HG03139 (cell line): ENCODE measurements at regions not wholly inside any gene's neighbourhood (a gene's known extent, or its start where the extent isn't known, plus 50 kb on each side); places are given as distances from the start of the nearest gene placed in this dataset.
"Not testable (repeated sequence)": the region's sequence is repeated elsewhere in the genome, so short reads cannot be mapped to it uniquely, and the experiment has no call there.

Experiments used
- ATAC-seq: cut with Tn5 transposase; IDR thresholded peaks from one replicate; pipeline ENCODE4 v1.9.1; 2021; ENCODE audit not compliant: unreplicated experiment

DNA sequence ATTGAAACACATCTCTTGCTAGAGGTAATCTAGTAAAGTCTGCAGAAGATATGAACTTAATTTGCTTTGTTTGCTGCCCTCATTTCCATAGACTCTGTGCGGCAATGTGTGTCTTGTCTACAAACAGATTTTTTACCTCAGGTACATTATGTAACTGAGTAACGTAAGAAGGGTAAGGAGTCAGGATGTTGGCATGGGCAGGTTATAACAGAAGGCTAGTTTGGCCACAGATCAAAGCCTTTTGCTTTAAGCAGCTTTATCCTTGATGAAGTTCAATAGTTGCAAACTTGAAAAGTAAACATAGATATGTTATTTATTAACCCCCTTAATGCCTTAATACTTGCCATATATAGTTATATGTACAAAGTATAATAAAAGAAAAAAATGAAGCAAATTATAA is 391.6 kb upstream of the FKBP1C start:
- ATAC-seq = no peak

DNA sequence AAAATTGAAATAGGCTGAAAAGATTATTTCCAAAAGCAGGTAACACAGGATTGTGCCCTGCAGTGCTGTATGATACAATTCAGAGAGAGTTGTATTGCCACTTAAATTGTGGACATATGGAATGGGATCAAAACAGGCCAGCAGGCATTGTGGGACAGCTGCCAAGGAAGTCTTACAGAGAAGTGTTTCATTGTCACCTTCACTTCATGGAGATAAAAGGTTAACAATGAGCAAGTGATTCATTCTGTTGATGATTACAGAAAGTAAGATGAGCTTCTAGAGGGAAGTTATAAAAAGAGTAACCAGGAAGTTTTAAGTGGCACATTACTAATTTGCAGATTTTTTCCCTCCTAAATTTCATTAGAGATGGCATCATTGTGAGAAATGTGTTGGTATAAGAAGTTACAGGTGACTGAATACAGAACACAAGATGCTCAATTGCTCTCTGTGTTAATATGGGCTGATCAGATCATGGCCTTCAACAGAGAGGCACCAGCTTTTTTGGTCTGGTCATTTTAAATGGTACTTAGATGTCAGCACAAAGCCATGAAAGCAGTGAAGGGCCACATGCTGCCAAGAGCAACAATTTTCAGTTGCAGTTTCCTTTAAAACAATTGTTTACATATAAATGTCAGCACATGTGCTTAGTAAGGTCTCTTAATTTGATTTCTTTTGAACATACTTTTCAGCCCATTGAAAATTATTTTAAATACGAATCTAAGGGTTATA is 402.5 kb upstream of the FKBP1C start:
- no peak for ATAC-seq

GRCh38 chr6:62805431-62805830 is 405.8 kb upstream of the FKBP1C start:
- ATAC-seq = no peak

DNA sequence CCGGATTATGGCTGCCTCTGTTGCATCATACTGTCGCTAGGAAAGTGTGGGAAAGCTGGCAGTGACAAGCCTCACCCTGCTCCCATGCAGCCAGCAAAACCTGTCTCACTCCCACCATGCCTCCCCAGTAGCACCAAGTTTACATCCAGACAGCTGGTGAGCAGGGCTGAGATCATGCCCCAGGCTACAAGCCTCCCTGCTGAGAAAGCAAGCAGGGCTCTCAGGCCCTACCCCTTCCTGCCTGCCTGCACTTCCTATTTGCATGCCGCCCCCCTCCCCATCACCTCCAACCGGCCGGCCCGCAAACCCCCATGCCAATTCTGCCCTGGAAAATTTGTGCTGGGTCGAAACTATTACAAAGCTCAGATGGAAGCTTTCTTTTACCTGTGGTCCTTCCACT is 408.2 kb upstream of the FKBP1C start:
- ATAC-seq = no peak

- no peak for ATAC-seq
Observed at GRCh38 chr6:62797190-62797589, 414.1 kb upstream of the FKBP1C start.

GRCh38 chr6:62775427-62776022 is 435.7 kb upstream of the FKBP1C start:
- ATAC-seq = no peak

GRCh38 chr6:62766174-62766573 is 445.1 kb upstream of the FKBP1C start:
- ATAC-seq = not testable (repeated sequence)

DNA sequence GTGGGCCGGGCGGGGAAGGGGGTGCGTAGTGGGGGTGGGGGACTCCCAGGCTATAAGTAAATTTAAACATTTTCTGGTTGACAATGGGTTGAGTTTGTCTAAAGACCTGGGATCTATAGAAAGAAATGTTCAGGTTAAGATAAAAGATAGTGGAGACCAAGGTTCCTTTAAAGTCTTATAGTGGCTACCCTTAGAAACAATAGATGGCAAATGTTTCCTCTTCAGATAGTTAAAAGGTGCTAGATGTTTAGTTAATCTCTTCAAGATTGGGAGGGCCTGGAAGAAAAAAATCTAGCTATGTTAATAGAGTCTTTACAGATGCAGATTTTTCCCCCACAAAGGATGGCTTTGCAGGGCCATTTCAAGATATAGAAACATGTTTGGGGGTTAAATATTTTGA is 446.4 kb upstream of the FKBP1C start:
- no peak for ATAC-seq

DNA sequence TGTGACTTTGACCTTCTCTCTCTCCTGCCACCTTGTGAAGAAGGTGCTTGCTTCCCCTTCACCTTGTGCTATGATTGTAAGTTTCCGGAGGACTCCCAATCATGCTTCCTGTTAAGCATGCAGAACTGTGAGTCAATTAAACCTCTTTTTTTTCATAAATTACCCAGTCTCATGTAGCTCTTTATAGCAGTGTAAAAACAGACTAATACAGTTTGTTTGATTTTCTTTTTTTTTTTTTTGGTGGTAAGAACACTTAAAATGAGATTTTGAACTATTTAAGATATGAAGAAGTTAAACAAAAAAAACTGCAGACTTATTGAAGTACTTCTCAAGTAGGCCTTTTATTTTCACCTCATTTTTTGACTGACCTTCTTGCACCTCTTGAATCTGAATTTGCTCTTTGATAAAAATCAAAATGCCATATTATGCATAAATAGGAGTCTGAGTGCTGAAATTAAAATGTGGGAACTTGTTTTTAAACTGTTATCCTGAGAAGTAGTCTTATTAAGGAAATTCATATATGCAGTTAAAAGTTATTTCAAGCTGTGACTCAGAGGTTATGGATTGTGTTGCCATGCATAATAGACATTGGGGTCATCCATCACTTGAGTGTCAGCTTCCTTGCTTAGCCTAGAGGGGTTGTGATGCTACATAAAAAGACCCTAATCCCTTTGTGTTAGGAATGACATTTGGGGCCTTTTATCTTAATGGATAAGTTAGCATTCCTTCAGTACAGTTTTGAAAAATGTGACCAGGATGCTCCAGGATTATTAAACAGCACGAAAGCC is 447.9 kb upstream of the FKBP1C start:
- ATAC-seq = no peak

- no peak for ATAC-seq
Observed at GRCh38 chr6:62746968-62747367, 460.9 kb upstream of the KHDRBS2 start.

DNA sequence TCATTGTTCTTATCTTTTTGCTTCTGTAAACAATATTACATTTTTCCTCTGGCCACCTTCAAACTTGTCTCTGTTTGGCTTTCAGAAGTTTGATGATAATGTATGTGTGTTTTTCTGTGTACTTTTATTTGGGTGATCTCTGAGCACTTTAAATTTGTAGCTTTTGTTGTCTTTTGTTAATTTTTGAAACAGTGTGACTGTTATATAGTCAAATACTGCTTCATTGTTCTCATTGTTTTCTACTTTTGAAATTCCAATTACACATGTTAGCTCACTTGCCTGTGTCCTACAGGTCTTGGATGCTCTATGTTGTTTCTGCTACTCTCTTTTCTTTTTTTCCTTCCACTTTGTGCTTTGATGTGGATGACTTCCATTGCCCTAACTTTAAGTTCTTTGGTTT is 460.1 kb upstream of the KHDRBS2 start:
- ATAC-seq = no peak

GRCh38 chr6:62740596-62740995 is 454.6 kb upstream of the KHDRBS2 start:
- ATAC-seq = no peak

DNA sequence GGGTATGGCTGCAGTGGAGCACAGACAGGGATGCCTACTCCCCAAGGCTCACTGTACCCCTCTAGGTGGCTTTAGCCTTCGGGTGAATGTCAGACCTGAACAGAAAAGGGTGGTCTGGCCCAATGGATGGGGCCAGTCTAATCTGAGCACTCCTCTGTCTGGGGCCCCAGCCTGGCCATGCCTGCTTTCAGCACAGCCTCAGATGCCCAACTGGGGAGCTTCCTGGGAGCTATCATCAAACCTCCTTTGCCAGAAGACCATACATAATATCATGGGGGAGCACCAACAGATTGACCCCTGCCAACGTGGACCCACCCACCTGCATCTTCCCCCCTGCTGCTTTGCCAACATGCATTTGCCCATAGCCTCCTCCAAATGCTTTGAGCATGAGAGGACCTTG is 454.1 kb upstream of the KHDRBS2 start:
- ATAC-seq = no peak

DNA sequence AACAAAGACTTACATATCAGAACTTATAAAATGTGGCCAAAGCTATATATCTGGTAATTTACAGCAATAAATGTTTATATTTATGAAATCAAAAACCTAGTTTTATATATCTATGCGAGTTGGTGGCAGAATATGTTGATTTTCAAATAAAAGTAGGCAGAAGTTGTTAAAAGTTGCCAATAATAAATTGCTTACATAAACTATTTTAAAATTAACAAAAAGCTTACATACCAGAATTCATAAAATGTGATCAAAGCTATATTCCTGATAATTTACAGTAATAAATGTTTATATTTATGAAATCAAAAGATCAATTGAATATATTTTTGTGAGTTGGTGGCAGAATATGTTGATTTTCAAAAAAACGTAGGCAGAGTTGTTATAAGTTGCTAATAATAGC is 451.8 kb upstream of the KHDRBS2 start:
- ATAC-seq = no peak

DNA sequence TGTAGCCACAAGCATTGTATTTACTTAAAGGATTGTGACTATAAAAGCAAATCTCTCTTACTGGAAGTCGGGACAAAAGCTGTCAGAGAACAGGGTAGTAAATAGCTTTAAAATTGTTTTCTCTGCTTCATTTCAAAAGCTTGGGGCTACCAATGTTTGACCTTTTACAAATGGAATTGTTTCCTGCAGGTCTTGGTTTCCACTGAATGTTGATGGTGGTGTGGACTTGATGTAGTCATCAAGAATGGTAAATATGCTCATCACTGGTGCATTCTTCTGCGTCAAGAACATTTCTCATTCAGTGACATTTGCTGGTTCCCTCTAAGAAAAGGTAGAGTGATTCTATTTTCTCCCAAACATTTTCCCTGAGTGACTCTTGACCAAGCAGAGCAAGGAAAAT is 435.4 kb upstream of the KHDRBS2 start:
- ATAC-seq = no peak

- no peak for ATAC-seq
Observed at GRCh38 chr6:62716719-62717118, 430.7 kb upstream of the KHDRBS2 start.

- no peak for ATAC-seq
Observed at GRCh38 chr6:62714112-62714511, 428.1 kb upstream of the KHDRBS2 start.

DNA sequence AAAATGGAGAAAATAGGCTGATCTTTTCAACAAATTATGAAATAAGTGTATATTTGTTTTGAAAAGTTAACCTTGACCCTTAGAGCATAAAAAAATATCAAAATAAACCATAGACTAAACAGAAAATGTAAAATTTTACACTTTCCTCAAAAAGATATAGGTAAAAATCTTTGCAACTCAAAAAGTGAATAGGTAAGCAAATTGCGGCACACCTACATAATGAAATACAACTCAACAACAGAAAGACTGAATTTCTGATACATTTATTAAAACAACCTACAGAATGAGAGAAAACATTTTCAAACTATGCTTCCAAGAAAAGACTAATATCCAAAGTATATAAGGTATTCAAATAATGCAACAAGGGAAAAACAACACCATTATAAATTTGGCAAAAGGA is 425.7 kb upstream of the KHDRBS2 start:
- no peak for ATAC-seq

DNA sequence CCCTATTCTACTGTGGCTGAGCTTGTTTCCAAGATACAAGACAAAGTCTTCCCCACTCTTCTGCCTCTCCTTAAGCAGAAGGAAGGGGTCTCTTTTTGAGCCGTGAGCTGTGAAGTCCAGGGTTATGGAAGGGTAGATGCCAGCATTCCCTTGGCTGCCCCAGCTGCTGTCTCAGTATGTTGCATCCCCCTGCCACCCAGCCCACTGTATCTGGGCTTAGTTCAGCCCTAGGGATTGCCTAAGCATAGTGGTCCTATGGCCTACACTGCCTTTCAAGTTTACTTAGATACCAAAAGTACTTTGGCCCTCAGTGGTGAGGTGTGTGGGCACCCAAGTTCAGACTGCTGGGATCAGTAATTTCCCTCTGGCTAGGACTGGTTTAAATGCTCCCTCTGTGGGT is 421.9 kb upstream of the KHDRBS2 start:
- no peak for ATAC-seq

GRCh38 chr6:62707156-62707555 is 421.1 kb upstream of the KHDRBS2 start:
- ATAC-seq = no peak

GRCh38 chr6:62683063-62683462 is 397.0 kb upstream of the KHDRBS2 start:
- no peak for ATAC-seq

- no peak for ATAC-seq
Observed at GRCh38 chr6:62681108-62681507, 395.1 kb upstream of the KHDRBS2 start.
